GM12891 (cell line): ENCODE measurements at regions not wholly inside any gene's neighbourhood (a gene's known extent, or its start where the extent isn't known, plus 50 kb on each side); places are given as distances from the start of the nearest gene placed in this dataset.

Experiments
- DNase-seq: peaks from one replicate; pipeline ENCODE4 v3.0.0; 2011; ENCODE audit warnings: low spot score; ENCODE audit not compliant: insufficient read length
- FAIRE-seq: peaks from 2 replicates; lab custom pipeline; 2011; peaks lifted over from hg19 to GRCh38; lab: Jason Lieb, UNC
- PAX5 ChIP-seq: IDR thresholded peaks from 2 replicates; pipeline ENCODE4 v1.6.1; 2011; ENCODE audit warnings: low read length, moderate library complexity, mild to moderate bottlenecking; ENCODE audit not compliant: insufficient read depth, severe bottlenecking
- POLR2A ChIP-seq: IDR thresholded peaks from 2 replicates; pipeline ENCODE4 v1.6.1; 2011; ENCODE audit warnings: low read depth, low read length, control low read depth
- POLR2AphosphoS5 ChIP-seq: IDR thresholded peaks from 2 replicates; pipeline ENCODE4 v1.6.1; 2011; ENCODE audit warnings: low read depth, low read length, control low read depth
- POU2F2 ChIP-seq: IDR thresholded peaks from 2 replicates; pipeline ENCODE4 v1.6.1; 2011; ENCODE audit warnings: low read depth, mild to moderate bottlenecking, control low read depth, low read length, moderate library complexity
- SPI1 ChIP-seq: IDR thresholded peaks from 2 replicates; pipeline ENCODE4 v1.6.1; 2011; ENCODE audit warnings: low read depth, low read length, control low read depth
- TAF1 ChIP-seq: IDR thresholded peaks from 2 replicates; pipeline ENCODE4 v1.6.1; 2011; ENCODE audit warnings: low read depth, low read length, control low read depth

DNA sequence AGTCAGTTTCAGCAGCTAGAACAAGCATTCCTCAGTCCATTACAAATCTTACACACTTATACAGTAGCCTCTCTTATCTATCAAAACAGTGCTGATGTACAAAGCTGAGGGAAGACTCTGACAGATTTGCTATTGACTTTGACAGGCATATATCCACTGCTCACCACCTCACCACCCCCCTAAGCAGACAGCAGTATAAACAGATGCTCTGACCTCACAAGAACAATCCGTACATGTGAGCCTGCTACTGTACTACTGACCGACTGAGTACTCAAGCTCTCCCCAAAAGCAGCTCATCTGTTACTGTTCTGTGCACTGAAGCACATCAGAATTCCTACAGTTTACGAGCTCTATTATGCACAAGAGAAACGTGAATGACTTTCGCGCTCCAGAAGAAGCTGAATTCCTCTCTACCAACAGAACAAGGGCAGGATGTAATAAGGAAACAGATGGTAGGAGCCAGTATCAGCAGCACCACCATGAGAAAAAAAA is 95.6 kb upstream of the PDE1A start:
- DNase-seq (no peak), FAIRE-seq (peak; percentile 35)
- TF ChIP-seq POLR2A (no peak), SPI1 (no peak), TAF1 (no peak), POU2F2 (no peak), PAX5 (no peak), POLR2AphosphoS5 (no peak)

DNA sequence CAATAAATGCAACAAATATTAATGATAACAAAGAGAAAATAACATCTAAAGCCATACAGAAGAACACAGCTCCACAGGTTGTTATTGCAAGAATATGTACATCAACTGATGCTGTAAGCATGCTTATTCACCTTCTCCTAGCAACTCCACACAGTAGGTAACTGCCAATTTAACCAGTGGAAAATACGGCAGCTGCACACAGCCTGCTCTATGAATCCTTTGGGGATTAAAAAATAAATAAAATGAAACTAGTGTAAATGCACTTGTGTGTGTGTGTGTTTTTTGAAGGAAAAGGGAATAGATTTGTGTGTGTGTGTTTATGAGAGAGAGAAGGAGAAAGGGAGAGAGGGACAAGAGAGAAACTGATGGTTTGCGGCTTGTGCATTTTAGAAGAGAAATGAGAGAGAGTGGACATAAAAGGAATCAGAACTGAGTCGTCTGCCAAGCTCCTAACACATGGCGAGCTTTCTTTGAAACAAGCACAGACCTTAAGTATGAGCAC is 96.2 kb upstream of the PDE1A start:
- no peak for DNase-seq
- TF ChIP-seq TAF1: no peak
- no peak for TF ChIP-seq POLR2A
- TF ChIP-seq SPI1: no peak
- no peak for TF ChIP-seq PAX5
- no peak for TF ChIP-seq POU2F2
- no peak for TF ChIP-seq POLR2AphosphoS5
- no peak for FAIRE-seq

DNA sequence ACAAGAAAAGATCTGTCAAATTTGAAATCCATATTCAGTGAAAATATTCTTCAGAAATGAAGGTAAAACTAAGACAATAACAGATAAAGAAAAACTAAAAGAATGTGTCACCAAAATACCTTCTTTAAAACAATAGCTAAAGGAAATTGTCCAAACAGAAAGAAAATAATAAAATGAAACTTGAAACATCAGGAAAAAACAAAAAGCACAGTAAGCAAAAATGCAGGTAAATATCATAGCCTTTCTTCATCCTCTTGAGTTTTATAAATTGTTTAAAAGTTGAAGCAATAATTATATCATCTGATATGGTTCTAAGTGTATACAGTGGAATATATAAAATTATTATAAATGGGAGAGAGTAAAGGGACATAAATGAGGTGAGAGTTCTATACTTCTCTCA is 103.8 kb upstream of the PDE1A start:
- TF ChIP-seq SPI1 (no peak), POLR2AphosphoS5 (no peak), PAX5 (no peak), POU2F2 (no peak), TAF1 (no peak)
- no peak for FAIRE-seq
- no peak for DNase-seq

DNA sequence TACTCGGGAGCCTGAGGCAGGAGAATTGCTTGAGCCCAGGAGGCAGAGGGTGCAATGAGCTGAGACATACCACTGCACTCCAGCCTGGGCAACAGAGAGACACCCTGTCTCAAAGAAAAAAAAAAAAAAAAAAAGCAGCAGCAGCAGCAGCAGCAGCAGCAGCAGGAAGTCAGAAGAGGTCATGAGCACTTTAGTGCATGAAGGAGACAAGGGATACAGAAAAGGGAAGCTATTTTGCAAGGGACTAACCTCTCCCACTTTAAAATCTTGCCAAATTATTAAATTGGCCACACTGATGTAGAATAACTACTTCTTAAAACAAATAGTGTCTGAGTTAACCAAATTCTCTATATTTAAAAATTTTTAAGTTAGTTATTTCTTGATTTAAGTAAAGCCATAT is 113.4 kb upstream of the PDE1A start:
- FAIRE-seq: no peak
- TF ChIP-seq SPI1 (no peak), TAF1 (no peak), POLR2AphosphoS5 (no peak), PAX5 (no peak), POLR2A (no peak), POU2F2 (no peak)
- no peak for DNase-seq

DNA sequence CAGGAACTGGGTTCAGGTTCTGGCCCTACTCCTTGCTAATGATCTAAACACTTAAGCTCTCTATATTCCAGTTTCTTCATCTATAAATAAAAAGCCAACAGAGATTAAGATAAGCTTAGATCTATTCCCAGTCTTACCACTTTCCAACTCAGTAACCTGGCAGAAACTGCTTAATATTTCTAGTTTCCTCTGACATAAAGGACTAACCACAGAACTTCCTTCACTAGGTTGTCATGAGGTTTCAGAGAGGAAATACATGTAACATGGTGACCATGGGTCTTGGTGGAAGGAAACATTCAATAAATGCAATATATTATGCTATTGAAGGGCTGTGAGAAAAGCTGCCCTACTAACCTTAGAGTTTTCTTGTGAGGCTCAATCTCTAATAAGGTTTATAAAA is 114.4 kb upstream of the PDE1A start:
- TF ChIP-seq POLR2A (no peak), TAF1 (no peak)
- FAIRE-seq (no peak), DNase-seq (no peak)

DNA sequence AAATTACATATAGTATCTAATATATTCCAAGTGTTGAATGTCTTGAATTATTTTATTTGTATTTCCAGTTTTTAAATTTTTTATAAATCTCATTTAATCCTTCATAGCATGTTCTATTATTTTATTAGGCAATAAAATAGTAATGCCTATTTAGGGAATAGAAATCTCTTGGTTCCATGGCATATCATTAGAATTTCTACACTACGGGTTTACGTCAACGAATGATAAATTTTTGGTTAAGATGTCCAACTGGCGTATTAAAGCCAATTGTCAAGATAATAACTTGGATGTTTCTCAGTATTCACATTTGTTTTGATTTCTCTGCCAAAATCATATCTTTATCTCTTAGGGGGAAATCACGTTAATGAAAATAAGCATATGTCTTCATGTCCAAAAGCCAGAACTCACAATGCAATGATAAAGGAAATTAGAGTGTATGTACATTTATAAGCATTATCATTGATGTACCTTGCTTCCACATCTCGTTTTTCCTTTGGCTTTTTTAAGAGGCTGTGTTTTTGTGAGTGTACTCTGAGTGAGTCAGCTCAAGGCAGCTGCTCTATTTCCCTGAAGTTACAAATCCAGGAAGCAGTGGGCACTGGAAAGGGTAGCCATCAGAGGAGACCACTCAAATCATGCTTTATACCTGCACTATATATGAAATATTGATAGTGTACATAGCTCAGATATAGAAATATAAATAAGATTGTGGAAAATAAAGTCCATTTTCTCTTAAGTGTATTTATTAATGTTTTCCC is 115.8 kb upstream of the PDE1A start:
- TF ChIP-seq PAX5 (no peak), POU2F2 (no peak), POLR2AphosphoS5 (no peak), TAF1 (no peak), POLR2A (no peak), SPI1 (no peak)
- DNase-seq (no peak), FAIRE-seq (no peak)

DNA sequence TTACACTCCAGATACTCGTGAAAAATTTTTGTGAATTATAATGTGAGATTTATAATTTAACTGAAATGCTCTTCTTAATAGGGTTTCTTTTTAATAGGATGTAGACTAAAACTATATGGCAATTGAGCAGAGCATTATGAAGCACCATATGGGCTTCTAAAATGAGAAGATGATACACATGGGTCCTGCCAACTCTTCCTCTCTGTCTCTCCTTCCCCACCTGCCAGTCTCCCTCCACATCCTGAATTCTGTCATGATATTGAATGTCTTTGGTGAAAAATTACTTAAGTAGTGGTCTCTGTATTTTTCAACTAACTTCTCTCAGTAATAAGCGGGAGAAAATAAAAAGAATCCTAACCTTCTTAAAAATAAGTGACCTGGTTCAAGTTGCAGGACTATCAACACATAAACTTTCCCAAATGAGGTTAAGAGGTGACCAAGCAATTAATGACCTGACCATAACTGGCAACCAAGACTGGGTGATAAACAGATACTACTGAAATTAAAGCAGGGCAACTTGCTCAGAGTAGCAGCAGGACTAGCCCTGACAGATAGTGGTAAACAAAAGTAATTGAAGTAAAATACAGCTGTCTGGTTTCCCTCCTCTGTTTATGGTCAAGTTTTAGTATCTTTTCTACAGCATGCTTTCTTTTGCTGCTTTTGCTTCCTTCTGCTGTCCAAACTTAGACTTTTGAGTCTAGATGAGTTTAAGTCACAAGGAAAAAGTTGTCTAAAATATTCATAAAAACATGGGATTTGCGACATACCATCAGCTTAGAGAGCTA is 117.1 kb upstream of the PDE1A start:
- FAIRE-seq: no peak
- TF ChIP-seq TAF1: no peak
- TF ChIP-seq PAX5: no peak
- no peak for TF ChIP-seq SPI1
- TF ChIP-seq POU2F2: no peak
- TF ChIP-seq POLR2A: no peak
- TF ChIP-seq POLR2AphosphoS5: no peak
- no peak for DNase-seq

DNA sequence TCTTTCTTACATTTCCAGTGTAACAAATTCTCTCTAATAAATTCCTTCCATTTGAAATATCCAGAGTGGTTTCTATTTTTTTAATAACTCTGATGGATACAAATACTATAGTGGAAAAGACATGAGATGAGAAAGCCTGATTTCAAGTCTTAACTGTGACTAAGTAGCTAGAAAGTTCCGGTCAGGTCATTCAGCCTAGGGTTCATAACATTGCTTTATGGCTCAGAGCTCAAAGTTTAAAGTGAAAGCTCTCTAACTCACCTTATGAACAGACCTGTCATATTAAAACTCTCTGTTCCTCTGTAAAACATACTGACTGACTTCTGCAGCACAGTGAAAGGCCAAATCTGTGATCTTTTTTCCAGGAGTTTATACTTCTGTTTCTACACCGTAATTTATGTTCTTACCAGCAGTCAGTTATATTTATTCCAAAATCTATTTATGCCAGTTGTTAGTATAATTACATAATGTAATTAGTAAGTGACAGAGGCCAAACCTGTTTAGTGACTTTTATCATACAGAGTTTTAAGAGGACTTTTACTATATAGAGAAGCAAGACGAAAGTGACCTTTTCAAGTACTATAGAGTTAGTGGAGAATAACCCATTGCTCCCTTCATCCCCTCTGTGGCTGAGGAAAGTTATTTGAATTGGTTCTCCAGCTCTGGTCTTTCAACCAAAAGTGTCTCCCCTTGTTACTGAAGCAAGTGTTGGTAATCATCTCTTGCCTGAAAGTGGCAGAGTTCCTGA is 118.8 kb upstream of the PDE1A start:
- DNase-seq (no peak), FAIRE-seq (no peak)
- no peak for TF ChIP-seq POLR2A
- no peak for TF ChIP-seq POLR2AphosphoS5
- peak; percentile 46; the same call in 1 of the 2 replicates for TF ChIP-seq SPI1
- TF ChIP-seq TAF1: no peak
- TF ChIP-seq PAX5: no peak
- no peak for TF ChIP-seq POU2F2

DNA sequence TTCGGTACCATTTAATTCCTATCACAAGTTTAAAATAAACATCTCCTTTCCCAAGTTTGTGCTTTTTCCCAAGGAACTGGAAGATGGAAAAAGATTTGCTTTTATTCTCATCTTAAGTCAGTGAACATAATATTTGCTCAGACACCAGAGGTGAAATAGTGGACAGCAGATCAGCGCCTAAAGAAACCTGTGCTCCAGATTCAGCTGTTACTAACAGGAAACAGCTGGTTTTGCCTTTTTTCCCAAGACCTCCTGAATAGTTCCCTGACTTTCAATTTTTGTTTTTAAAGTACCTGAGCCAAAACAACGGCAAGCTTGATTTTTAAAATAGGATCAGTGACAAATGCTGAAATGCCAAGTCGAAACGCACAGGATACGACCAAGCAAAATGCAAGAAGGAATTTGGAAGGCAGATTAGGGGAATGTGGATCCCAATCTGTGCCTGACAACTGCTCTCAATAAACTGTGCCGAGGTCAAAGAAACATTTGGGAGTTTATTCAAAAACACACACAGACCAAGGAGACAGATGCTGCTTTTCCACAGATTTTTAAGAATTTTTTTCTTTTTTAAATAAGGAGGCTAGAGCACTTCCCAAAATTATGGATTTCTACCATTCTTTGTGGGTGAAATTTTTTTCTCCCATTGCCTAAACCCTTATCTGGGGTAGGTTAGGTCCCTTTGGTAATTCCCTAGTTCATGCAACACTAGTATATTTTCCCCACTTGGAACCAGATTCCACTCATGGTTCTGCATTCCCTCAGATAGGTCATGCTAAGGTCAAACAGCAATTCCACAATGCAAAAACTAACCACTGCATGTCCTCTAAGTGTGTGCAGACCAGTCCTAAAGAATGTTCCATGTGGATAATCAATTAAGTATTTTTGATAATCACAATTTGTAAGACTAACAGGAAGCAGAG is 121.5 kb upstream of the PDE1A start:
- DNase-seq (no peak), FAIRE-seq (no peak)
- no peak for TF ChIP-seq POLR2AphosphoS5
- TF ChIP-seq TAF1: no peak
- no peak for TF ChIP-seq POU2F2
- no peak for TF ChIP-seq POLR2A
- TF ChIP-seq PAX5: no peak
